GM12878 (cell line): ENCODE measurements at regions not wholly inside any gene's neighbourhood (a gene's known extent, or its start where the extent isn't known, plus 50 kb on each side); places are given as distances from the start of the nearest gene placed in this dataset.

Experiments
- ATAC-seq: fragments of 200-7000 bp; cut with Tn5 transposase; 3 replicates; pipeline ENCODE4 v1.9.1; 2020; ENCODE audit warnings: mild to moderate bottlenecking, moderate library complexity
- BruUV-seq: library from RNA; stranded (reverse); fragments of 400-500 nt; replicated peaks from 2 replicates; lab custom pipeline; 2021; lab: Mats Ljungman, UMichigan
- CTCF ChIA-PET: fragments of 300-600 bp; sonication (Branson Sonifier 250); formaldehyde crosslinking; extraction: SDS; loops from one replicate; lab custom pipeline; 2021; ENCODE audit warnings: inconsistent platforms; lab: Yijun Ruan, JAX
- POLR2A ChIA-PET: fragments of 350-600 bp; formaldehyde crosslinking; extraction: SDS; loops from one replicate; lab custom pipeline; 2021; ENCODE audit warnings: inconsistent platforms; lab: Charles Lee
- RAD21 ChIA-PET: fragments of 300-600 bp; sonication (Branson Sonifier 250); formaldehyde crosslinking; loops from one replicate; lab custom pipeline; 2023; ENCODE audit warnings: antibody characterized with exemption; ENCODE audit not compliant: unreplicated experiment; lab: Charles Lee
- SMC1A ChIA-PET: fragments of 300-600 bp; sonication (Branson Sonifier 250); formaldehyde crosslinking; loops from one replicate; lab custom pipeline; 2023; ENCODE audit not compliant: unreplicated experiment, uncharacterized antibody; lab: Charles Lee
- DNase-seq: peaks from one replicate; pipeline ENCODE4 v3.0.0-alpha.2; 2011; ENCODE audit warnings: low read depth, low spot score
- FAIRE-seq: peaks from 3 replicates; lab custom pipeline; 2011; peaks lifted over from hg19 to GRCh38; lab: Jason Lieb, UNC
- H2AFZ ChIP-seq: 2 replicates; pipeline ENCODE4 v1.6.0; 2011; ENCODE audit warnings: low read depth, low read length, control low read depth; ENCODE audit not compliant: control insufficient read depth
- H3K27ac ChIP-seq: 2 replicates; pipeline ENCODE4 v1.5.1; 2011; ENCODE audit warnings: control low read depth; ENCODE audit not compliant: control insufficient read depth, insufficient read depth
- H3K27me3 ChIP-seq, 2 experiments: replicated peaks in 1 of 2; 2 replicates each; pipeline versions ENCODE4 v1.6.0 to v1.6.1; 2011; ENCODE audit warnings: low read length in 1 of 2; ENCODE audit not compliant: control insufficient read depth in 2 of 2, insufficient read depth in 2 of 2
- H3K36me3 ChIP-seq, 2 experiments: 2 replicates each; pipeline ENCODE4 v1.5.1; 2011; ENCODE audit warnings: low read length in 1 of 2; ENCODE audit not compliant: control insufficient read depth in 2 of 2, insufficient read depth in 2 of 2
- H3K4me1 ChIP-seq: 2 replicates; pipeline ENCODE4 v1.6.1; 2011; ENCODE audit warnings: mild to moderate bottlenecking, low read length, moderate library complexity, mixed read lengths; ENCODE audit not compliant: control insufficient read depth, insufficient read depth
- H3K4me2 ChIP-seq: 2 replicates; pipeline ENCODE4 v1.6.0; 2011; ENCODE audit warnings: control low read depth; ENCODE audit not compliant: control insufficient read depth, insufficient read depth
- H3K4me3 ChIP-seq: fragments of 200-600 bp; sonication (generic); 2 replicates; pipeline ENCODE4 v1.5.1; 2016
- H3K79me2 ChIP-seq: 2 replicates; pipeline ENCODE4 v1.6.0; 2011; ENCODE audit warnings: low read length; ENCODE audit not compliant: control insufficient read depth, insufficient read depth
- H3K9ac ChIP-seq: 2 replicates; pipeline ENCODE4 v1.8.0; 2011; ENCODE audit warnings: low read length, control low read depth, mixed read lengths; ENCODE audit not compliant: control insufficient read depth, insufficient read depth
- H3K9me3 ChIP-seq: replicated peaks from 3 replicates; pipeline ENCODE4 v1.5.1; 2011; ENCODE audit warnings: mild to moderate bottlenecking, low read length; ENCODE audit not compliant: control insufficient read depth, insufficient read depth
- H4K20me1 ChIP-seq: 2 replicates; pipeline ENCODE4 v1.6.0; 2011; ENCODE audit not compliant: control insufficient read depth, insufficient read depth
- CHD2 ChIP-seq: IDR thresholded peaks from 2 replicates; pipeline ENCODE4 v1.6.1; 2011; ENCODE audit warnings: low read depth, low read length, improper control_type of control experiment, borderline replicate concordance
- CREB1 ChIP-seq: IDR thresholded peaks from 2 replicates; pipeline ENCODE4 v1.6.1; 2012; ENCODE audit warnings: low read depth, mild to moderate bottlenecking, inconsistent platforms
- DPF2 ChIP-seq: fragments of 450-650 bp; IDR thresholded peaks from 2 replicates; pipeline ENCODE4 v1.6.1; 2017; ENCODE audit warnings: mild to moderate bottlenecking
- EZH2 ChIP-seq: IDR thresholded peaks from 2 replicates; pipeline ENCODE4 v1.6.1; 2012; ENCODE audit warnings: low read depth, mild to moderate bottlenecking, control low read depth, inconsistent platforms, low read length, borderline replicate concordance; ENCODE audit not compliant: control insufficient read depth
- IKZF1 ChIP-seq: fragments of 450-650 bp; conservative IDR thresholded peaks from 2 replicates; pipeline ENCODE4 v1.6.1; 2017; ENCODE audit warnings: antibody characterized with exemption, mild to moderate bottlenecking
- IKZF2 ChIP-seq, 2 experiments: fragments of 450-650 bp; IDR thresholded peaks; 2 replicates each; pipeline ENCODE4 v1.6.1; 2017; ENCODE audit warnings: mild to moderate bottlenecking in 2 of 2, moderate library complexity in 2 of 2
- MEF2B ChIP-seq: fragments of 450-650 bp; IDR thresholded peaks from 2 replicates; pipeline ENCODE4 v1.6.1; 2018; ENCODE audit warnings: mild to moderate bottlenecking, moderate library complexity; ENCODE audit not compliant: partially characterized antibody, poor library complexity, severe bottlenecking
- MLLT1 ChIP-seq: fragments of 450-650 bp; IDR thresholded peaks from 2 replicates; pipeline ENCODE4 v1.6.1; 2016; ENCODE audit warnings: mild to moderate bottlenecking
- MTA2 ChIP-seq: fragments of 450-650 bp; IDR thresholded peaks from 2 replicates; pipeline ENCODE4 v1.6.1; 2016; ENCODE audit warnings: low read depth, mild to moderate bottlenecking, moderate library complexity
- PML ChIP-seq: IDR thresholded peaks from 2 replicates; pipeline ENCODE4 v1.6.1; 2012; ENCODE audit warnings: low read length, inconsistent platforms
- POLR2A ChIP-seq: IDR thresholded peaks from 2 replicates; pipeline ENCODE4 v1.6.1; 2011; ENCODE audit warnings: low read depth, mild to moderate bottlenecking, low read length
- POU2F2 ChIP-seq: IDR thresholded peaks from 3 replicates; pipeline ENCODE4 v1.6.1; 2011; ENCODE audit warnings: low read depth, mild to moderate bottlenecking, low read length, borderline replicate concordance
- RB1 ChIP-seq: fragments of 450-650 bp; formaldehyde crosslinking; IDR thresholded peaks from 2 replicates; pipeline ENCODE4 v1.6.1; 2017; ENCODE audit warnings: mild to moderate bottlenecking, borderline replicate concordance
- RBBP5 ChIP-seq: fragments of 200-600 bp; sonication (generic); conservative IDR thresholded peaks from 2 replicates; pipeline ENCODE4 v1.6.1; 2016
- RELA ChIP-seq: fragments of 450-650 bp; IDR thresholded peaks from 2 replicates; pipeline ENCODE4 v1.8.0; 2014; ENCODE audit warnings: borderline replicate concordance; ENCODE audit not compliant: partially characterized antibody
- RUNX3 ChIP-seq: IDR thresholded peaks from 2 replicates; pipeline ENCODE4 v1.6.1; 2012; ENCODE audit warnings: low read length, inconsistent platforms
- SMAD1 ChIP-seq: fragments of 450-650 bp; IDR thresholded peaks from 2 replicates; pipeline ENCODE4 v1.6.1; 2018; ENCODE audit warnings: mild to moderate bottlenecking, low read depth; ENCODE audit not compliant: partially characterized antibody
- SMARCA5 ChIP-seq: fragments of 450-650 bp; IDR thresholded peaks from 2 replicates; pipeline ENCODE4 v1.6.1; 2017; ENCODE audit warnings: mild to moderate bottlenecking
- SUPT20H ChIP-seq: IDR thresholded peaks from 2 replicates; pipeline ENCODE4 v1.6.1; 2011; ENCODE audit warnings: low read depth, mild to moderate bottlenecking, low read length, moderate library complexity, borderline replicate concordance; ENCODE audit not compliant: control insufficient read depth
- ZBTB33 ChIP-seq: fragments of 450-650 bp; IDR thresholded peaks from 2 replicates; pipeline ENCODE4 v1.6.1; 2017; ENCODE audit warnings: mild to moderate bottlenecking
- ZNF217 ChIP-seq: fragments of 450-650 bp; IDR thresholded peaks from 2 replicates; pipeline ENCODE4 v1.6.1; 2017; ENCODE audit warnings: antibody characterized with exemption, mild to moderate bottlenecking
- WGBS: methylation state at CpG from one replicate; pipeline ENCODE4 v1.1.6; 2016; ENCODE audit warnings: low lambda C conversion rate; ENCODE audit not compliant: insufficient replicate concordance, insufficient coverage; ENCODE audit errors: missing lambda C conversion rate; 5-methylcytosine and 5-hydroxymethylcytosine counted together
- in situ Hi-C: fragments of 300-500 bp; cut with MboI; formaldehyde crosslinking; loops from 9 replicates; pipeline ENCODE4 v1.14.3; 2018; ENCODE audit warnings: mixed read lengths
- intact Hi-C: fragments of 100-400 bp; cut with micrococcal nuclease; formaldehyde crosslinking; loops from one replicate; pipeline ENCODE4 v1.14.2; 2022; ENCODE audit not compliant: unreplicated experiment
- TF ChIP-seq, protein P1 (sequence below): IDR thresholded peaks from 2 replicates; pipeline ENCODE4 v1.6.1; 2012; ENCODE audit warnings: low read length, inconsistent platforms

DNA sequence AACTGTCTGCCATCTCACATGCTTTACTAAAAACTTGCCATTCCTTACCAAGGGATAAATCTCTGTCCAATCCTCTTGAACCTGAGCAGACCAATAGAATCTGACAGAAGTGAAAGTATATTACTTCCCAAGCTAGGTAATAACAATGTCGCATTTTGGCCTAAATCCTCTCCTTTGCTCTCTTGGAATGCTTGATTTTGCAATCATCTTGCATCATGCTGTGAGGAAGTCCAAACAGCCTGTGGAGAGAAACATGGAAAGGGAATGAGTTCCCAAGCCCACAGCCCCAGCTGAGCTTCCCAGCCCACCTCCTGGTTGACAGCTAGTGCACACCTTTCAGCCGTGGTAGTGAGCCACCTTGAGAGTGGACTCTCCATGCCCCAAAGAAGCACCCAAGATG, 540.6 kb downstream of the STK39 start (continued):
- no peak for TF ChIP-seq ZNF217
- no peak for TF ChIP-seq POLR2A
- TF ChIP-seq, protein P1, sequence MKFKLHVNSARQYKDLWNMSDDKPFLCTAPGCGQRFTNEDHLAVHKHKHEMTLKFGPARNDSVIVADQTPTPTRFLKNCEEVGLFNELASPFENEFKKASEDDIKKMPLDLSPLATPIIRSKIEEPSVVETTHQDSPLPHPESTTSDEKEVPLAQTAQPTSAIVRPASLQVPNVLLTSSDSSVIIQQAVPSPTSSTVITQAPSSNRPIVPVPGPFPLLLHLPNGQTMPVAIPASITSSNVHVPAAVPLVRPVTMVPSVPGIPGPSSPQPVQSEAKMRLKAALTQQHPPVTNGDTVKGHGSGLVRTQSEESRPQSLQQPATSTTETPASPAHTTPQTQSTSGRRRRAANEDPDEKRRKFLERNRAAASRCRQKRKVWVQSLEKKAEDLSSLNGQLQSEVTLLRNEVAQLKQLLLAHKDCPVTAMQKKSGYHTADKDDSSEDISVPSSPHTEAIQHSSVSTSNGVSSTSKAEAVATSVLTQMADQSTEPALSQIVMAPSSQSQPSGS: no peak
- TF ChIP-seq RB1: no peak
- TF ChIP-seq CREB1: no peak
- TF ChIP-seq SMARCA5: no peak
- TF ChIP-seq MLLT1: no peak

DNA sequence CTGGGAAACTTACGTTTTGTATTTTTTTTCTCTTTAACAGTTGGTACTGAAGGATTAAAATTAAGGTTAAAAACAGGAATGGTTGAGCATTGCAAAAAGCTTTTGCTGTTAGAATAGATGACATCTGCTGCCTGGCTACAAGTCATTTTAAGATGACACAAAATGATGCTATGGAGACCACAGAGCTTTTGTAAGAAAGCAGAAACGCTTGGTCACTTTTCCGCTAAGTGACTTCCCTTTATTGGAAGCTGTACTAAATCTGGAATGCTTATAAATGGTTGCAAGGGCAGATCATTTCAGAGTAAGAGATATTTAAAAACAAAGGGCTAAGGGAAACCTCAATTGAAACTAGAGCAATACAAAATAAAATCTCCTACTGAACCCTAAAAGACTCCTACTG, 544.0 kb downstream of the STK39 start:
- no peaks in the 10 kb centered on the region for H3K27me3 ChIP-seq
- SMC1A ChIA-PET: no interaction called here
- in situ Hi-C loops (no loop called here), intact Hi-C loops (no loop called here)
- no TSS peak for BruUV-seq
- H3K4me2 ChIP-seq: no peak overlapping the region
- POLR2A ChIA-PET: no interaction called here
- WGBS: 26% methylated on average over 3 of the region's 3 CpGs
- no peak overlapping the region for H3K27ac ChIP-seq
- RAD21 ChIA-PET: no interaction called here
- no peaks in the 10 kb centered on the region for H3K79me2 ChIP-seq
- H3K9ac ChIP-seq: no peak overlapping the region
- FAIRE-seq: no peak
- H3K4me3 ChIP-seq: no peak overlapping the region
- no peaks in the 10 kb centered on the region for H3K4me1 ChIP-seq
- no peak for ATAC-seq
- no peaks in the 10 kb centered on the region for H4K20me1 ChIP-seq
- H2AFZ ChIP-seq: no peak overlapping the region
- DNase-seq: no peak
- CTCF ChIA-PET: no interaction called here
- H3K9me3 ChIP-seq: no peaks in the 10 kb centered on the region
- H3K36me3 ChIP-seq: no peaks in the 10 kb centered on the region
- TF ChIP-seq POU2F2: no peak
- no peak for TF ChIP-seq PML
- no peak for TF ChIP-seq POLR2A
- TF ChIP-seq CHD2: no peak
- no peak for TF ChIP-seq SUPT20H
- TF ChIP-seq EZH2: no peak
- TF ChIP-seq IKZF2 (IDR thresholded peaks at IDR 0.05): no peak
- TF ChIP-seq RELA: no peak
- no peak for TF ChIP-seq RUNX3
- no peak for TF ChIP-seq IKZF1
- TF ChIP-seq MTA2: no peak
- TF ChIP-seq MEF2B: no peak
- no peak for TF ChIP-seq DPF2
- no peak for TF ChIP-seq SMARCA5
- no peak for TF ChIP-seq ZBTB33
- no peak for TF ChIP-seq RBBP5
- TF ChIP-seq SMAD1: no peak
